ENCODE measurements at regions not wholly inside any gene's neighbourhood (a gene's known extent, or its start where the extent isn't known, plus 50 kb on each side); places are given as distances from the start of the nearest gene placed in this dataset.
"Not testable (repeated sequence)": the region's sequence is repeated elsewhere in the genome, so short reads cannot be mapped to it uniquely, and the experiment has no call there.

GRCh38 chr5:99247346-99247745 is 318.5 kb upstream of the CHD1 start:
- no peak for DNase-seq

GRCh38 chr5:99243111-99243510 is 314.3 kb upstream of the CHD1 start:
- no peak for DNase-seq

DNA sequence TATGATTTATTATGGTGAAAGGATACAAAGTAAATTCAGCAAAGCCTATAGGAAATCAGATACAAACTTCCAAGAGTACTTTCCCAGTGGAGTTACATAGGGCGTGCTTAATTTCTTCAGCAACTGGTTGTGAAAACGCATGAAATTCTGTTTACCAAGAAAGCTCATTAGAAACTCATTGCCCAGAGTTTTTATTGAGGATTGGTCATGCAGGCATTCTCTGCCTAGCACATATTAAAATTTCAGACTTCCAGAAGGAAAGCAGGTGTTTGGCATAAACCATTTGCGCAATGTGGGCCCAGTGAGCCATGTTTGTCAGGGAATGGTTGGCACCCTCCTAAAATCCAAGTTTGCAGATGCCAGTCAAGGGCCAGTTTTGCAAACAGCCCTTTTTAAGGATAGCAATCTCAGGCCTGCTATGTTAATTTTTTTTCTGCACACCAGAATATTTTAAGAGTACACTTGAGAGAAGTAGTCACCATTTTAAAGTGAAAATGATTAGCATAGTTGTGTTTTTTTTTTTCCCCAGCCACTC is 311.1 kb upstream of the CHD1 start:
- DNase-seq: no peak

DNA sequence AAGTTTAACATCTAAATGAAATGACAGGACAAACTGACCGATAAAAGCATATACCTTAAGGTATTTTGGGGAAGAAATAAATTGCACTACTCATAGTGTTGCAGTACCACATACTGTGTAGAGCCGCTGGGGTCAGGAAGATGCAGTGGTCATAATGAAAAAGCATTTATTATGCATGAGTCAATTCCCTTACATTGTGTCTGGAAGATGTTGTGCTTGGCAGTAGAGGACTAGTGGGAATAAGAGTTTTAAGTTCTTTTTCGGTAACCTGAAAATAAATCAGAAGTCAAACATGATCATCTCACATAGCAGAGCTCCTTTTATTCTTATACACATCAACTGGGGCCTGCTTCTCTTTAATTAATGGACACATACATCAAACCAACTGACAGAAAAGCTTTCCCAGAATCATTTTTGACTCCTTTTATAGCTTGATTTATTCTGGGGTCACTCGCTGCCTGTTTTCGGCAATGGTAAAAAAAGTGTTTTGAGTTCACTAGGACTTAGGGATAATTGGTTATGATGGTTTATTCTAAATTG is 262.5 kb upstream of the CHD1 start:
- no peak for DNase-seq

DNA sequence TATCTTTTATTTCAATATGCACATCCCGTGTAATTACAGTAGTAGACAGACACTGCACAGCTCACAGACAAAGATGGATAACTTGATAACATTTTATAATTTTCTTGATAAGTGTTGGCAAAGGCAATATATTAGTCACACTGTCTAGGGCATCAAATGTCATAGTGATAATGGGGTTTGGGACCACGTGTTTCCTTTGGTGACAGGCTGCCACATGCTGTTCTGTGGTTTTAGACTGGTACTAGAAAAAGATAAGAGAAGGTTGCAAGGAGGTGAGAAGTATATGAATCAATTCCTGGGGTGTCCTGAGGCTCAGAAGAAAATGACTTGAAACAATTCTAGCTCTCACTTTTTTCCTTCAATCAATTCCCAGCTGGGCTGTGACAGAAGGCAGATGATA is 258.8 kb upstream of the CHD1 start:
- DNase-seq: no peak

- DNase-seq: no peak
Measured at GRCh38 chr5:99179206-99179605, 250.4 kb upstream of the CHD1 start.

- DNase-seq: no peak
Measured at GRCh38 chr5:99177796-99178195, 249.0 kb upstream of the CHD1 start.

DNA sequence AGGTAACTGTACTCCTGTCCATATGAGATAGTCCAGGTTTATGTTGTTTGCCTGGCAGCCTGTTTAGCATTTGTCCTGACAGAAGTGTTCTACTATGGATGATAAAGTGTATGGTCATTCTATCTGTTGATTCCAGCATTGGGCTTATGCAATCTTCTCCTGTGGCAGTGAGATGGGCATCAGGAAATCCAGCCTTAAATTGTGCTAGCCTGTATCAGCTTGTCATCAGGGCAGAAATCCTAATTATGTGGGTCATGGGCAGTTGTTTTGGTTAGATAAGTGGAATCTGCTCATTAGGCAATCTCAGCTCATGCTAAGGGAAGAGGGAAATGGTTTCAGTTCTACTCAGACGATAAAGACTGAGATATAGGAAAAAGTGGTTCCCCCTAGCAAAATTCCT is 247.4 kb upstream of the CHD1 start:
- DNase-seq: no peak

- DNase-seq: peak; percentile 20
Measured at GRCh38 chr5:99169309-99169708, 240.5 kb upstream of the CHD1 start.

DNA sequence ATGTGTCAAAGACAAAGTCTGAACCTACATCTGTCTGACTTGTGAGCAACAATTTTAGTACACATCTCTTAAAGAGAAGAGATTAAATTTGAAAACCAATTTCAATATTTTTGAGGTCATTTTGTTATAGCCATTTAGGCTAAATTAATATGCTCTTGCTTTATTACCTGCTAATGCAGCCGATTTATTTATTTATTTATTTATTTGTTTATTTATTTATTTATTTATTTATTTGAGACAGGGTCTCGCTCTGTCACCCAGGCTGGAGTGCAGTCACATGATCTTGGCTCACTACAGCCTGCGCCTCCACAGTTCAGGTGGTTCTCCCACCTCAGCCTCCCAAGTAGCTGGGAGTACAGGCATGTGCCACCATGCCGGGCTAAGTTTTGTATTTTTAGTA is 232.7 kb upstream of the CHD1 start:
- DNase-seq: not testable (repeated sequence)

- DNase-seq: no peak
Measured at GRCh38 chr5:99156688-99157087, 227.9 kb upstream of the CHD1 start.

DNA sequence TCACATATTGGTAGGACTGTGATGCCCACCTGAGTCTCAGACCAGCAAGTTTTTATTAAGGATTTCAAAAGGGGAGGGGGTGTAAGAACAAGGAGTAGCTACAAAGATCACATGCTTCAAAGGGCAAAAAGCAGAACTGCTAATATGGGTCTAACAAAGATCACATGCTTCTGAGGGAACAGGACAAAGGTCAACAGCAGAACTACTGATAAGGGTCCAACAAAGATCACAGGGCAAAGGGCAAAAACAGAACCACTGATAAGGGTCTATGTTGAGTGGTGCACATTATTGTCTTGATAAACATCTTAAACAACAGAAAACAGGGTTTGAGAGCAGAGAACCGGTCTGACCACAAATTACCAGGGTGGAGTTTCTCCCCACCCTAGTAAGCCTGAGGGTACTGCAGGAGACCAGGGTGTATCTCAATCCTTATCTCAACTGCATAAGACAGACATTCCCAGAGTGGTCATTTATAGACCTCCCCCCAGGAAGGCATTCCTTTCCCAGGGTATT is 214.5 kb upstream of the CHD1 start:
- DNase-seq: not testable (repeated sequence)

DNA sequence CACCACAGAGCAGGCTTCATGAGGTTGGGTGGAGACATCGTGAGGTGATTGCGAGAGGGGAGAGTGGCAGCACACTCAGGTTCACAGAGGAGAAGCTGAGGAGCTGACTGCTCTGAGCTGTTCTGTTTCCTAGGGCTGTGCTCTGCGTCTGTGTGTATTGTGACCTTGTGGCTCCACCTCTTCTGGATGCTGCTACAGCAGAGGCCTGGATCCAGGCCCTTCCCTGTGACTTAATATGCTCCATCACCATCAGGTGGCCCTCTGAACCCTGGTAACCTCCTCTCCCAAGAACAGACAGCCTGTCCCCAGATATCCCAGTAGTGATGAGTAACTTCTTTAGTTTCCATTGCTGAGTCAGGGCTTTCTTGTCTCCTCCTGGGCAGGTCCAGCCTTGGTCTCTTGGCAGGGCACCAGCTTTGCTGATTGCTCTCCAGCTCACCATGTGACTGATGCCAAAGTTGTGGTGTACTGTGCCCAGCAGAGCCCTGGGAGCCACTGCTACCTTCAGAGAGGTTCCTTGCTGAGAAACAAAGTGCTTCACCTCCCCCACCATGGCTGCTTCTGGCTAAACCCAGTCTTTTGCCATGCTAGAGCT is 212.8 kb upstream of the CHD1 start:
- no peak for DNase-seq

- DNase-seq: no peak
Measured at GRCh38 chr5:99138911-99139310, 210.1 kb upstream of the CHD1 start.

DNA sequence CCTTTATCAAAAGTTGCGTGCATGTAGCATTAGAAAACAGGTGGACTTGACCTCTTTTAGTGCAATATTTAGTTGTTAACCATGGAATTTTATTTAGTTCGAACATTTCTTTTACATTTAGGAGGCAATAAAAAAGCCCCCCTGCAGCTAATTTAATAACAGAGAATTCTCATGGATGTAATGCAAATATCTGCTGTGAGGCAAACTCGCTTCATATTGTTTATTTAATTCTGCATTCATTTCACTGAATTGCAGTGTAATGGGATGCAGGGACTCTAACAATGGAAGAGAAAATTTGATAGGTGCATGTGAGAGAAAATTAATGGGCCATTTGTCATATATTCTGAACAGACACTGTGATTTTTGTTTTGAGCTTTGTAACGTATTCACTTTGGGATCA is 205.1 kb upstream of the CHD1 start:
- DNase-seq: peak; percentile 50

DNA sequence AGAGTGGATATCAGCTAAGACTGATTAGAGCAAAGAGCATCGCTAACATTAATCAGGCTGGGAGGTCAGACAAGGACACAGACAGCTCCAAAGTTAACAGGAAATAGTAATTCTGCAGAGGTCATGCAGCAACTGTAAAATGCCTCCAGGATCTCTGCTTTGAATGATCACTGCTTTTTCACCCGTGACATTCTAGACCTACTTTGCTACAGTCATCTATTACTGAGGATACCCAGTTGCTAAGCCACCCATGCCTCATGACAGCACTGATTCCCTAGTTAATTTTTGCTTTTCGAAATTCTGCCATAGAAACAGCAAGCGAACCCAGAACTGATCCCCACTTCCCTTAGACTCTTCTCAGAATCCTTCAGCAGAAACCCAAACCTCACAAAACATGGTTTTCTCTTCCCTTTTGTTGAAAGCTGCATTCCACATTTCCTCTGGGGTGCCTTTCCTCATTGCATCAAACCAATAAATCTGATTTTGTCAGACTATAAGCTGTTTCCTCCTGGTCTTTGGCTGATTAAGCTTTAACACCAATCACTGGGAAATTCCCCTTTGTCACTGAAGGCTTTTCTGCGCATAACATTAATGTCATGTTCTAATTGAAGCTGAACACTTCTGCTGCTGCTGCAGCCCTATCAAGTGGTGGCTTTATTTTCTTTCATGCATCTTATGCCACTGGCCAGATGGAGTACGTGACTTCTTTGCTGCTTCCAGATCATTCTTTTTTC is 201.1 kb upstream of the CHD1 start:
- DNase-seq: no peak

DNA sequence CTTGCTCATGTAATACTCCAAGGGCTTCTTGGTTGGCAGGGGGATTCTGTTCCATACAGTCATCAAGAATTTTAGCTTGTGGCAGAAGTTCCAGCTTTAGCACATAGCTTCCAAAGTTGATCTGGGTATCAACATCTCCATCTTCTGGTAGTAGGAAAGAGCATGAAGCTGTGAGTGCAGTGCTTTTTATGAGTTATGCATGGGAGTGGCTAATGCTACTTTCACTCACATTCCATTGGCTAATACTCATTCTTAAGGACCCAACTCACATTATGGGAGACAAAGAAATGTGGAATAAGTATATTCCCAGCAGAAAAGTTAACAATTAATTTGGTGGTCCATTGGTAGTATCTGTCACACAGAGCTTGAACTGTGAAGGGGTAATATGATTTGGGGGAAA is 194.2 kb upstream of the CHD1 start:
- DNase-seq: no peak

DNA sequence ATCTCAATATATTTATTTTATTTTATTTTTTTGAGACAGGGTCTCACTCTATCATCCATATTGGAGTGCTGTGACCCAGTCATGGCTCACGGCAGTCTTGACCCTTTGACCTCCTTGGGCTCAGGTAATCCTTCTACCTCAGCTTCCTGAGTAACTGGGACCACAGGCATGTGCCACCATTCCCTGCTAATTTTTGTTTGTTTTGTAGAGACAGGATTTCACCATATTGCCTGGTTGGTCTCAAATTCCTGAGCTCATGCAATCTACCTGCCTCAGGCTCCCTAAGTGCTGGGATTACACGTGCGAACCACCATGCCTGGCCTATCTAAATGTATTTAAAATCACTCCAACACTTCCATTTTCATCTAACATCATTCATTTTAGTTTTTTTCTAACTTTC is 190.5 kb upstream of the CHD1 start:
- no peak for DNase-seq

DNA sequence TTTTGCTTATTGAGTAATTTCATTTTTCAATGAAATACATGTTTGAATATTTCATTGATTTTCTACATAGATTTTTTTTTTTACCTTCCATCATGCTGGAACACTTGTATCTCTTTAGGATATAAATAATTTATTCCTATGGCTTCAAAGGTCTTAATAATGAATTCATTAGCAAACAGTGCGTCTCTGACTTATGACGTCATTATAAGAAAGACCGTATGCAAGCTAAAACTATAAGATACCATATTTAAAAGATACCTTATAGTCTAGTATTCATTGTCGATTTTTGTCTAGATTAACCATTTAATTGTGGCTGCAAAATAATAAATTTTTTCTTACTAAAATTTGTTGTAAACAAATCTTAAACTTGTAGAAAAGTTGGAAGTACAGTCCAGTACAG is 187.7 kb upstream of the CHD1 start:
- DNase-seq: no peak

DNA sequence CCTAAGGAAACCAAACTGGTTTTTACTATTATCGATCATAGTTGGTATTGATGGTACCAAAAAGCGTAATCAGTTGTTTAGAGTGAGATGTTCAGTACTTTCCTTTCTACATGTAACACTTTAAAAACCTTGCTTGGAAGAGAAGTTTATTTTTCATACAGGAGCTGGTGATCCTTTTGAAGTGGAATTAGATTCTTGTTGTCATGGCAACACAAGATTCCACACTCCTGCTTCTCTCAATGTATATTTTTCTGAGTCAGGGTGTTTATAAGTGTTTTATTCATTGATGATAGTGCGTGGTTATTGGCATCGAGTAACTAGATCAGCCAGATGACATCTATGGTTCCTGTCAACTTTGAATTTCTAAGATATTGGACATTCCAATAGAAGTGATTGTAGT is 181.1 kb upstream of the CHD1 start:
- DNase-seq: no peak

GRCh38 chr5:99105216-99105615 is 176.4 kb upstream of the CHD1 start:
- no peak for DNase-seq

- DNase-seq: peak; percentile 40
Measured at GRCh38 chr5:99104538-99105132, 175.8 kb upstream of the CHD1 start.

DNA sequence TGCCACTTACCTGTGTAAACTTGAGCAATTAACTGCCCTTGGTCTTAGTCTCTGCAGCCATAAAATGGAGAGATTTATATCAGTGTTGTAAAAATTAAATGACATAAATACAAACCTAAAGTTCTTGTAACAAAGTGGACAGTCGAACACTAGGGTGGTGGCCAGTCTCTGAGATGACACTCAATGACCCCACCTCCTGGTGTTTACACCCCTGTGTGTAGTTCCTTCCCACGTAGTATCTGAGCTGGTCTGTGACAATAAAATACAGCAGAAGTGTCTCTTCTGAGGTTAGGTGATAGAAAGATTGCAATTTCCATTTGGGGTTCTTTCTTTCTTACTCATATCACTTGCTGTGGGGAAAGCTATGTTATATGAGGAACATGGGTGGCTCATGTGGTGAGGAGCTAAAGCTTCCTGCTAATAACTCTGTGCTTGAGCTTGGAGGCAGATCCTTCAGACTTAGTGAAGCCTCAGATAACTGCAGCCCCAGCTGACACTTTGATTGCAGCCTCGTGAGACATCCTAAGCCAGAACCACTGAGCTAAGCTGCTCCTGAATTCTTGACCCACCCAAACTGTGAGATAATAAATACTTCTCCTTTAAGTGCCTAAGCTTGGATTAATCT is 173.4 kb upstream of the CHD1 start:
- no peak for DNase-seq
